Body of pancreas (tissue), 4 donors: ENCODE measurements at regions not wholly inside any gene's neighbourhood (a gene's known extent, or its start where the extent isn't known, plus 50 kb on each side); places are given as distances from the start of the nearest gene placed in this dataset.

Experiments used
- ATAC-seq: fragments of 150-250 bp; one replicate; pipeline ENCODE4 v1.9.1; 2016
- DNase-seq, 4 donors: peaks; one replicate each; pipeline ENCODE4 v3.0.0-alpha.2; 2019
- H3K27ac ChIP-seq, 4 donors: fragments of 200-600 bp; sonication (generic); 1 replicate in 3 of 4; 2 replicates in 1 of 4; pipeline versions ENCODE4 v1.5.1 to v1.6.1; 2016 to 2019; ENCODE audit warnings: mild to moderate bottlenecking in 1 of 4, mixed read lengths in 1 of 4, moderate library complexity in 1 of 4
- H3K27me3 ChIP-seq, 2 donors: fragments of 200-600 bp; sonication (generic); one replicate each; pipeline ENCODE4 v1.6.0; 2016; ENCODE audit warnings: mild to moderate bottlenecking in 1 of 2
- H3K36me3 ChIP-seq, 2 donors: fragments of 200-600 bp; sonication (generic); replicated peaks in 1 of 2; 2 replicates each; pipeline ENCODE4 v1.5.1; 2016; ENCODE audit warnings: low read depth in 2 of 2; ENCODE audit not compliant: insufficient read depth in 1 of 2
- H3K4me1 ChIP-seq: fragments of 200-600 bp; sonication (generic); one replicate; pipeline ENCODE4 v1.6.0; 2016
- H3K4me3 ChIP-seq, 2 donors: fragments of 200-600 bp; sonication (generic); 1 replicate in 1 of 2; 2 replicates in 1 of 2; pipeline ENCODE4 v1.5.1; 2016 to 2019
- H3K9me3 ChIP-seq, 3 donors: fragments of 200-600 bp; sonication (generic); 1 replicate in 2 of 3; 2 replicates in 1 of 3; pipeline ENCODE4 v1.5.1; 2016
- POLR2A ChIP-seq, 3 donors: fragments of 450-650 bp; IDR thresholded peaks; one replicate each; pipeline ENCODE4 v1.6.1; 2016; ENCODE audit warnings: antibody characterized with exemption in 3 of 3, mild to moderate bottlenecking in 2 of 3
- WGBS, 2 donors: methylation state at CpG; one replicate each; pipeline ENCODE4 v1.1.5; 2017; 5-methylcytosine and 5-hydroxymethylcytosine counted together
- intact Hi-C: fragments of 100-400 bp; cut with DNase I; formaldehyde crosslinking; loops from one replicate; pipeline ENCODE4 v1.15.1; 2023
- TF ChIP-seq, protein P1 (sequence below), 7 experiments: fragments of 450-650 bp in 4 of 7; fragments of 200-600 bp in 3 of 7; sonication (generic) in 3 of 7; IDR thresholded peaks; one replicate each; pipeline ENCODE4 v1.5.1; 2016 to 2019; ENCODE audit warnings: antibody characterized with exemption in 7 of 7

DNA sequence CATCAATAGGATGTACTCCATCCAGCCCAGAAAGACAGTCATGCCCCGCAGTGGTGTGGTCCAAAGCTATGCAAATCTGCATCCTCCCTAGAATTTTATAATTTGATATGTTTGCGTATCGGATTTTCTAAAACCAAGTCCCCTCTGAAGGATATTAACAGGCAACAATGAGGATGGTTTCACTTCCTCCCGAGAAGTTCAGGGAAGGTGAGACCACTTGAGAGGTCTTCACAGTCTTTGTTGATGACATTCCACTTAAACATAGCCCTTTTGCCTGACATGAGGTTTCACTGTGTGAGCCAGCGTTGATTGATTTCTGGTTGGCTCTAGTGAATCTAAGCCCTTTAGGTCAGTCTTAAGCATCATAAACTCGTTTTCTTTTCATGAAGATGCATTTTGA, 276.1 kb downstream of the NR2F2 start:
- Histone ChIP-seq H3K4me3 (no peak overlapping the region), H3K27ac (no peak overlapping the region), H3K9me3 (no peaks in the 10 kb centered on the region), H3K27me3 (peaks cover 0 to 9% of the 10 kb centered on the region in 2 donors), H3K36me3 (no peaks in the 10 kb centered on the region), H3K4me1 (no peaks in the 10 kb centered on the region)
- 64 to 66% methylated on average over 6 of the region's 6 CpGs for WGBS, 2 donors
- ATAC-seq (no peak), DNase-seq (no peak)
- TF ChIP-seq POLR2A (IDR thresholded peaks at IDR 0.05): no peak
- TF ChIP-seq, protein P1, sequence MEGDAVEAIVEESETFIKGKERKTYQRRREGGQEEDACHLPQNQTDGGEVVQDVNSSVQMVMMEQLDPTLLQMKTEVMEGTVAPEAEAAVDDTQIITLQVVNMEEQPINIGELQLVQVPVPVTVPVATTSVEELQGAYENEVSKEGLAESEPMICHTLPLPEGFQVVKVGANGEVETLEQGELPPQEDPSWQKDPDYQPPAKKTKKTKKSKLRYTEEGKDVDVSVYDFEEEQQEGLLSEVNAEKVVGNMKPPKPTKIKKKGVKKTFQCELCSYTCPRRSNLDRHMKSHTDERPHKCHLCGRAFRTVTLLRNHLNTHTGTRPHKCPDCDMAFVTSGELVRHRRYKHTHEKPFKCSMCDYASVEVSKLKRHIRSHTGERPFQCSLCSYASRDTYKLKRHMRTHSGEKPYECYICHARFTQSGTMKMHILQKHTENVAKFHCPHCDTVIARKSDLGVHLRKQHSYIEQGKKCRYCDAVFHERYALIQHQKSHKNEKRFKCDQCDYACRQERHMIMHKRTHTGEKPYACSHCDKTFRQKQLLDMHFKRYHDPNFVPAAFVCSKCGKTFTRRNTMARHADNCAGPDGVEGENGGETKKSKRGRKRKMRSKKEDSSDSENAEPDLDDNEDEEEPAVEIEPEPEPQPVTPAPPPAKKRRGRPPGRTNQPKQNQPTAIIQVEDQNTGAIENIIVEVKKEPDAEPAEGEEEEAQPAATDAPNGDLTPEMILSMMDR (IDR thresholded peaks at IDR 0.05): no peak
- intact Hi-C loops: no loop called here

DNA sequence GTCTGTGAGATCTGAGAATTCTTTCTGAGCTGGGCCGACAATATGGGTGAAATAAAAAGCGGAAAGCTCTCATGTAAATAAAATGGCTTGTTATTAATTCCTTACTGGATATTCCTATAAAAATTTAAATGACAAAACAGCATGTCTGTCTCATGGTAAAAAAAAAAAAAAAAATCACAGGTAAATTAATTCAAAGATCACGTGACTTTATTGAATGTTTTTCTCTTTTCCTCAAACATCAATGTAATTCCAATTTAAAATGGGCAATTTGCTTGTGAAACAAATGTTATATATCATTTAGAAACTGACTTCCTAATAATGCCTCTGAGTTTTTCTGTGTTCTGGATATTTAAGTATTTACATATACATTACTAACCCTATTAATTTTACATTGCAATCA, 280.3 kb downstream of the NR2F2 start:
- H3K36me3 ChIP-seq: no peaks in the 10 kb centered on the region
- DNase-seq (no peak), ATAC-seq (no peak)
- no peaks in the 10 kb centered on the region for H3K4me1 ChIP-seq
- TF ChIP-seq, protein P1 (IDR thresholded peaks at IDR 0.05): no peak
- no peak for TF ChIP-seq POLR2A (IDR thresholded peaks at IDR 0.05)
- no peak overlapping the region for H3K27ac ChIP-seq
- H3K27me3 ChIP-seq: no peaks in the 10 kb centered on the region
- peaks cover 0 to 4% (median 0%) of the 10 kb centered on the region in 3 donors for H3K9me3 ChIP-seq
- no peak overlapping the region for H3K4me3 ChIP-seq
- WGBS, 2 donors: 45 to 55% methylated on average over 3 of the region's 3 CpGs
- intact Hi-C loops: no loop called here

DNA sequence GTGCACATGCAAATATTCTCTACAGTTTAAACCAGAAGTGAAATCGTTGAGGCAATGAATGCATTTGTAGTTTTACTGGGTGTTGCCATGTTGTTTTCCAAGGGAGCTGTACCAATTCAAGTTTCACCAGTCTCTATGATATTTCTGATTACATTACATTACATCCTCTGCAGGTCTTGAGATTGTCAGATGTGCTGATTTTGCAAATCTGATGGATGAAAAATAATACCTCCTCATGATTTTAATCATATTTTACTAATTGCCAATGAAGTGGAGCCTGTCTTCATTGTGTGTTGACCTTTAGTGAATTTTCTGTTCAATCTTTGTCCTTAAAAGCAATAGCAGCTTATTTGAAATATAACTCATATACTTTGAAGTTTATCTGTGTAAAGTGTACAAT, 282.4 kb downstream of the NR2F2 start:
- H3K4me1 ChIP-seq: no peaks in the 10 kb centered on the region
- no peak overlapping the region for H3K4me3 ChIP-seq
- TF ChIP-seq POLR2A (IDR thresholded peaks at IDR 0.05): no peak
- TF ChIP-seq, protein P1 (IDR thresholded peaks at IDR 0.05): no peak
- DNase-seq: no peak
- H3K27me3 ChIP-seq: no peaks in the 10 kb centered on the region
- no peaks in the 10 kb centered on the region for H3K36me3 ChIP-seq
- peaks cover 0 to 4% (median 0%) of the 10 kb centered on the region in 3 donors for H3K9me3 ChIP-seq
- H3K27ac ChIP-seq: no peak overlapping the region
- intact Hi-C loops: no loop called here
- no peak for ATAC-seq
- 33 to 46% methylated on average over 1 of the region's 1 CpG for WGBS, 2 donors

DNA sequence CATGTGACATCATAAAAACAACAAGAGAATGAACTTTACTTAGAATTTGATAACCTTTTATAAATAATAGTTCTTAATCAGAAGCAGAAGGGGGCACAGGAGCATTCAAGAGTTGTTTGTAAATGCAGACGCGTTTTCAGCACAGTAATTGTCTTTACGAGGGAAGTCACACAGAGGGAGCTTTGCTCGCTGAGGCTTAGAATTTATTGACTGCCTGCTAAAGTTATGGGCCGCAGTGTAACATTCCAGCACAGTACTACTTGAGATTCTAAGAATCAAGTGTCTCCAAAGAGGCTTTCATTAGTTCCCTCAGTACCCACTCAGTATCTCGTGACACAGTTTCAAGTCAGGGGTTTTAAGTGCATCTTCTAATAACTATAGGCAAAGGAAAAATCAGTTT, 288.7 kb downstream of the NR2F2 start:
- Histone ChIP-seq H3K27me3 (no peaks in the 10 kb centered on the region), H3K36me3 (no peaks in the 10 kb centered on the region), H3K27ac (no peak overlapping the region), H3K4me3 (no peak overlapping the region), H3K9me3 (peaks cover 0 to 4% (median 0%) of the 10 kb centered on the region in 3 donors), H3K4me1 (no peaks in the 10 kb centered on the region)
- WGBS, 2 donors: 29 to 33% methylated on average over 6 of the region's 6 CpGs
- DNase-seq: no peak
- ATAC-seq: no peak
- TF ChIP-seq, protein P1 (IDR thresholded peaks at IDR 0.05): no peak
- TF ChIP-seq POLR2A (IDR thresholded peaks at IDR 0.05): no peak
- intact Hi-C loops: no loop called here

DNA sequence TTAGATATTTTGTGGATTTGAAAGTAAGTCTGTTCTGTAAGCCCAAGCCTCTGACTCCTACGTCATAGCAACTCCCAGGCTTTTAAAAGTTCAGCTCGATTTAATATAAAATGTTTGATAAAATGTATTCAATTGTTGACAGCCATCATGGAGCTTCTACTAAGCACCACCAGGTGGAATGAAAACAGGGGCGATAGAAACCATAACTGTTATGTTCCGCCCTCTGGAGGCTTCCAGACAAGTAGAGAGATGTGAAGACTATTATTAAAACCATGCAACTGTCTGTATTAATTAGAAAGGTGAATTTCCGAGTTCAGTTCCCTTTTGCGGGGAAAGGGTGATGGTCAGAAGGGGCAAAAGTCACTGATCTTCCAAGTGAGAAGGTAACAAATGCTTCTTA, 292.2 kb downstream of the NR2F2 start:
- no peaks in the 10 kb centered on the region for H3K27me3 ChIP-seq
- WGBS, 2 donors: 57 to 62% methylated on average over 6 of the region's 6 CpGs
- H3K4me3 ChIP-seq: no peak overlapping the region
- H3K4me1 ChIP-seq: no peaks in the 10 kb centered on the region
- no peaks in the 10 kb centered on the region for H3K36me3 ChIP-seq
- H3K27ac ChIP-seq: no peak overlapping the region
- no peaks in the 10 kb centered on the region for H3K9me3 ChIP-seq
- TF ChIP-seq, protein P1 (IDR thresholded peaks at IDR 0.05): no peak
- no peak for TF ChIP-seq POLR2A (IDR thresholded peaks at IDR 0.05)
- intact Hi-C loops: no loop called here
- no peak for ATAC-seq
- DNase-seq: no peak
